ENCODE measurements at regions not wholly inside any gene's neighbourhood (a gene's known extent, or its start where the extent isn't known, plus 50 kb on each side); places are given as distances from the start of the nearest gene placed in this dataset.

DNA sequence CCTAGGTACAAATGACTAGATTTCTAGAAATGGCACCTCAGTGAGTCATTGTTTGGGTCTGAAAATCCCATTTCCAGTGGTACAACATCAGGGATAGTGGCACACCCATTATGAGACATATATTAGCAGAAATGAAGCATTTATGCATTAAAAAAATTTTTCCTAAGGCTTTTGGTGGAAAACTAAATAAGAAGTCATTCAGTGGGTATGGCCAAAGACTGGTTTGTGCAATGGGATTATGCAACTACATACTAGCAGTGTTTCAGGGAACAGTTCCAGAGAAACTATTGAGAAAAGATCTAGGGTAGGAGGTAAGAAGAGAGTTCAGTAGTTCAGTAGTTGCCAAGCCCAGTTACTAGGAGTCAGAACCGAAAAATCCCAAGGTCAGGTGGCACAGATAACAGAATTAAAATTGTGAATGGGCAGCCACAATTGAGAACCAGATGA, 106.5 kb upstream of the HAPLN1 start:
- TF ChIP-seq, protein P1, sequence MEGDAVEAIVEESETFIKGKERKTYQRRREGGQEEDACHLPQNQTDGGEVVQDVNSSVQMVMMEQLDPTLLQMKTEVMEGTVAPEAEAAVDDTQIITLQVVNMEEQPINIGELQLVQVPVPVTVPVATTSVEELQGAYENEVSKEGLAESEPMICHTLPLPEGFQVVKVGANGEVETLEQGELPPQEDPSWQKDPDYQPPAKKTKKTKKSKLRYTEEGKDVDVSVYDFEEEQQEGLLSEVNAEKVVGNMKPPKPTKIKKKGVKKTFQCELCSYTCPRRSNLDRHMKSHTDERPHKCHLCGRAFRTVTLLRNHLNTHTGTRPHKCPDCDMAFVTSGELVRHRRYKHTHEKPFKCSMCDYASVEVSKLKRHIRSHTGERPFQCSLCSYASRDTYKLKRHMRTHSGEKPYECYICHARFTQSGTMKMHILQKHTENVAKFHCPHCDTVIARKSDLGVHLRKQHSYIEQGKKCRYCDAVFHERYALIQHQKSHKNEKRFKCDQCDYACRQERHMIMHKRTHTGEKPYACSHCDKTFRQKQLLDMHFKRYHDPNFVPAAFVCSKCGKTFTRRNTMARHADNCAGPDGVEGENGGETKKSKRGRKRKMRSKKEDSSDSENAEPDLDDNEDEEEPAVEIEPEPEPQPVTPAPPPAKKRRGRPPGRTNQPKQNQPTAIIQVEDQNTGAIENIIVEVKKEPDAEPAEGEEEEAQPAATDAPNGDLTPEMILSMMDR (IDR thresholded peaks at IDR 0.05; ENCODE audit: unreplicated experiment): no peak
- no peaks in the 10 kb centered on the region for H3K27me3 Mint-ChIP-seq (ENCODE audit: unreplicated experiment)
- DNase-seq: no peak
- H3K4me3 Mint-ChIP-seq (ENCODE audit: low read depth, unreplicated experiment): no peak overlapping the region
- intact Hi-C loops (cut with micrococcal nuclease; ENCODE audit: unreplicated experiment): no loop called here
- no peaks in the 10 kb centered on the region for H3K36me3 Mint-ChIP-seq (ENCODE audit: insufficient read depth, unreplicated experiment)
- CTCF ChIA-PET: no interaction called here
- H3K27ac Mint-ChIP-seq (ENCODE audit: unreplicated experiment): no peak overlapping the region
- no peaks in the 10 kb centered on the region for H3K4me1 Mint-ChIP-seq (ENCODE audit: low read depth, unreplicated experiment)
- peaks cover 2% of the 10 kb centered on the region for H3K9me3 Mint-ChIP-seq (ENCODE audit: low read depth, unreplicated experiment)
- BruUV-seq (replicated peaks): no TSS peak

DNA sequence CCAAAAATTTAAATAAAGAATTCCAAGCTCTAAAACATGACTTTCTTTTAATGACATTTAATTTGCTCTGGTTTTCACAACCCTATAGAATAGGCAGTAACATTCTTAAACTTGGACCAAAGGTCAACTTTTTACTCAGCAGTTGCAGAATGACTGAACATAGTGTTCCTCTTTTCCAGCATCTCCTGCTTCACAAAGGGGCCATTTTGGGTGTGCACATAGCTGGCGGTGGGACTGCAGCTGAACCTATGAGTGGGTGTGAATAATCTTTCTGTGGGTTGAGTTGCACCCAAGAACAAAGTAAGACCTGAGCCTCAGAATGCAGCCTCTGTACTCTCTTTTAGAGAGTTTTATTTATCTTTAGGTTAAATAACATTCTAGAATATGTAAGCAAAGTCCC, 96.9 kb upstream of the HAPLN1 start:
- CTCF ChIA-PET: no interaction called here
- H3K27me3 Mint-ChIP-seq (ENCODE audit: unreplicated experiment): no peaks in the 10 kb centered on the region
- no TSS peak for BruUV-seq (replicated peaks)
- peaks cover 5% of the 10 kb centered on the region for H3K9me3 Mint-ChIP-seq (ENCODE audit: low read depth, unreplicated experiment)
- no peaks in the 10 kb centered on the region for H3K4me1 Mint-ChIP-seq (ENCODE audit: low read depth, unreplicated experiment)
- H3K27ac Mint-ChIP-seq (ENCODE audit: unreplicated experiment): no peak overlapping the region
- TF ChIP-seq, protein P1 (IDR thresholded peaks at IDR 0.05; ENCODE audit: unreplicated experiment): no peak
- no peak for DNase-seq
- no peaks in the 10 kb centered on the region for H3K36me3 Mint-ChIP-seq (ENCODE audit: insufficient read depth, unreplicated experiment)
- intact Hi-C loops (cut with micrococcal nuclease; ENCODE audit: unreplicated experiment): no loop called here
- no peak overlapping the region for H3K4me3 Mint-ChIP-seq (ENCODE audit: low read depth, unreplicated experiment)

DNA sequence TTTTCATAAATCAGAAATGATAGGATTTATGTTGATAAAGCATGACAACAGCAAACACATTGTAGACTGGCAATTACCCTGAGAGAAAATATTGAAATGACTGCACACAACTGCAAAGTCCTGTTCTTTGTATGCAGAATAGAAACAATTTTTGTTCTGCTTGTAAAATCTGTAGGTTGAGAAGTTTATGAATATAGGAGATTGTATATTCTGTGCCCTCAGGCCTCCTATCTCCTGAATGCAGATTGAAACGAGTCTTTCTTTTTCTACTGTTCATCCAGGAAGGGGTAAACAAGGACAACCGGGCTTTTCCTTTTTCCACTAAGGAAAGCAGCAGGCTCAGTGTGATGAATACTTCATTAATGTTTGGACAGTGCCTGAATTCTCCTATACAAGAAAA, 95.0 kb upstream of the HAPLN1 start:
- peaks cover 3% of the 10 kb centered on the region for H3K9me3 Mint-ChIP-seq (ENCODE audit: low read depth, unreplicated experiment)
- CTCF ChIA-PET: no interaction called here
- no peak overlapping the region for H3K4me3 Mint-ChIP-seq (ENCODE audit: low read depth, unreplicated experiment)
- H3K36me3 Mint-ChIP-seq (ENCODE audit: insufficient read depth, unreplicated experiment): no peaks in the 10 kb centered on the region
- intact Hi-C loops (cut with micrococcal nuclease; ENCODE audit: unreplicated experiment): no loop called here
- no peaks in the 10 kb centered on the region for H3K4me1 Mint-ChIP-seq (ENCODE audit: low read depth, unreplicated experiment)
- no peaks in the 10 kb centered on the region for H3K27me3 Mint-ChIP-seq (ENCODE audit: unreplicated experiment)
- no peak overlapping the region for H3K27ac Mint-ChIP-seq (ENCODE audit: unreplicated experiment)
- no peak for DNase-seq
- no TSS peak for BruUV-seq (replicated peaks)
- TF ChIP-seq, protein P1 (IDR thresholded peaks at IDR 0.05; ENCODE audit: unreplicated experiment): no peak

DNA sequence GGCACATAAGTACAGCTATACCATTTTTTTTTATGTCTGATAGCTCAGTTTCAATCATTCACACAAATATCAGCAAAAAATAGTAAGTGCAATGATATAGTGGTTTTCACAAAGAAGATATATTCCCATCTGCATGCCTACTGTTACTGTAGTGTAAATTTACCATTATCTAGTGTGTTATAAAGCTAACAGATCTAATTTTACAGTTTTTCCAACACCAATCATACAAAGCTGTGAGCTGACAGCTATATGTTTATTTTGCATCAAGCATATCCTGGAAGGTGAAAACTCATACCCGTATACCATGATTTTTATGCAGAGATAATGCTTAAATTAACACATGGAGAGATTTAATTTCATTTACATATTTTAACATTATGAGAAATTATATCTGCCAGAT, 89.9 kb upstream of the HAPLN1 start:
- intact Hi-C loops (cut with micrococcal nuclease; ENCODE audit: unreplicated experiment): no loop called here
- H3K9me3 Mint-ChIP-seq (ENCODE audit: low read depth, unreplicated experiment): no peaks in the 10 kb centered on the region
- H3K36me3 Mint-ChIP-seq (ENCODE audit: insufficient read depth, unreplicated experiment): no peaks in the 10 kb centered on the region
- H3K27ac Mint-ChIP-seq (ENCODE audit: unreplicated experiment): no peak overlapping the region
- H3K4me3 Mint-ChIP-seq (ENCODE audit: low read depth, unreplicated experiment): no peak overlapping the region
- DNase-seq: no peak
- no TSS peak for BruUV-seq (replicated peaks)
- TF ChIP-seq, protein P1 (IDR thresholded peaks at IDR 0.05; ENCODE audit: unreplicated experiment): no peak
- CTCF ChIA-PET: no interaction called here
- no peaks in the 10 kb centered on the region for H3K27me3 Mint-ChIP-seq (ENCODE audit: unreplicated experiment)
- H3K4me1 Mint-ChIP-seq (ENCODE audit: low read depth, unreplicated experiment): no peaks in the 10 kb centered on the region

DNA sequence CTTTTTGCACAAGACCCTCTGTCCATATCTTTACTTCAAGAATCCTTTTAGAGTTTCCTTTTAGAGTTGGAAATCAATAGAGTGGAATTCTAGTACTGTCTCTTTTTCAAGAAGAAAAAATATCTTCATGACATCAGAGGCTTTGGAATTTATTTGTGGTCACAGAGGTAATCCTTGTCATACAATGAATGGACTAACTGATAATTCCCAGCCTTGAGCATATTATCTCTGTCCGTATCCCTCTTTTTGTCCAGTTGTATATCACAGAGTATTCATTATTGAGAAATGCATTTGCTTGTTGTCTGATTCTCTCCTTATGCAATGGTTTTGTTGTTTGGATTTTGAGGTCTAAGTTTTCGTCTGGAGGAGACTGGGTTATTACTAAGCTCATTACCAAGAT, 82.0 kb upstream of the HAPLN1 start:
- intact Hi-C loops (cut with micrococcal nuclease; ENCODE audit: unreplicated experiment): no loop called here
- no TSS peak for BruUV-seq (replicated peaks)

More for the DNA sequence above, 82.0 kb upstream of the HAPLN1 start:
- Mint-ChIP-seq H3K27ac (ENCODE audit: unreplicated experiment) (no peak overlapping the region), H3K36me3 (ENCODE audit: insufficient read depth, unreplicated experiment) (no peaks in the 10 kb centered on the region), H3K4me1 (ENCODE audit: low read depth, unreplicated experiment) (no peaks in the 10 kb centered on the region), H3K27me3 (ENCODE audit: unreplicated experiment) (no peaks in the 10 kb centered on the region), H3K4me3 (ENCODE audit: low read depth, unreplicated experiment) (no peak overlapping the region), H3K9me3 (ENCODE audit: low read depth, unreplicated experiment) (no peaks in the 10 kb centered on the region)
- CTCF ChIA-PET: no interaction called here
- DNase-seq: no peak
- TF ChIP-seq, protein P1 (IDR thresholded peaks at IDR 0.05; ENCODE audit: unreplicated experiment): no peak
